GM21390 (cell line): ENCODE measurements at regions not wholly inside any gene's neighbourhood (a gene's known extent, or its start where the extent isn't known, plus 50 kb on each side); places are given as distances from the start of the nearest gene placed in this dataset.

Experiments used
- ATAC-seq: cut with Tn5 transposase; IDR thresholded peaks from one replicate; pipeline ENCODE4 v1.9.1; 2021; ENCODE audit not compliant: unreplicated experiment

DNA sequence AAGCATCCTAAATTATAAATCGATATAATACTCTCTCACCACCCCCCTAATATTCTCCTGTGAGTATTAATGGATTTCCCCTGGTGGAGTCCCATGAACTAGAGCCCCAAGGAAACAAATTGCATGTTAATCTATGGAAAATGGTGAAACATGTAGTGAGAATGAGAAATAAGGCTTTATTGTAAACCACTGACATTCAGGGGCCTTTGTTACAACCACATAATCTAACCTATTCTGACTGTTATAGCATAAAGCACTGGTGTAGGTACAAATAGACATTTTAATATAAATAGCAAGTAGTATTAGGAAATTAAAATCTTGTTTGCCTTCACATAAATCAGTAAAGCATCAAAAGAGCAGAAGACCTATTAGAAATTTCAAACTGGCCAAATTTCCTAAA, 65.3 kb upstream of the TLK1 start:
- no peak for ATAC-seq

DNA sequence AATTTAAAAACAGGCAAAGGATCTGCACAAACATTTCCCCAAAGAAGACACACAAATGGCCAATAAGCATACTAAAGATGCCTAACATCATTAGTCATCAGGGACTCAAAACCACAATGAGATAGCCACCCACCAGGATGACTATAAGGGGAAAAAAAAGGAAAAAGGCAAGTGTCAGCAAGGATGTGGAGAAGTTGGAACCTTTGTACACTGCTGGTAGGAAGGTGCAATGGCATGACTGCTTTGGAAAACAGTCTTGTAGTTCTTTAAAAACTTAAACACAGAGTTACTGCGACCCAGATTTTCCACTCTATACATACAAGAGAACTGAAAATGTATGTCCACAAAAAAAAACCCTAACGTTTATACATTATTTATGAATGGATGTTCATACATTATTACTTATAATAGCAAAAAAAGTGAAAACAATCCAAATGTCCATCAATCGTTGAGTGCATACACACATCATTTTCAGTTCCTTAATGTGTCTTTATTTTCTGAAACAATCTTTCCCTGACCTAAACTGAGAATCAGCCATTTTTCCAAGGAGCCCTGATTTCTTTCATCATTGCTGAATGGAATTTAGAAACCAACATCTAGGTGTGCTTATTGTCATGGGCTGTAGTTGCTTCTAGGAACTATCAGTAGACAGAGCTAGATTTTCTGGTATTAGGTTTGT, 64.7 kb upstream of the TLK1 start:
- no peak for ATAC-seq

DNA sequence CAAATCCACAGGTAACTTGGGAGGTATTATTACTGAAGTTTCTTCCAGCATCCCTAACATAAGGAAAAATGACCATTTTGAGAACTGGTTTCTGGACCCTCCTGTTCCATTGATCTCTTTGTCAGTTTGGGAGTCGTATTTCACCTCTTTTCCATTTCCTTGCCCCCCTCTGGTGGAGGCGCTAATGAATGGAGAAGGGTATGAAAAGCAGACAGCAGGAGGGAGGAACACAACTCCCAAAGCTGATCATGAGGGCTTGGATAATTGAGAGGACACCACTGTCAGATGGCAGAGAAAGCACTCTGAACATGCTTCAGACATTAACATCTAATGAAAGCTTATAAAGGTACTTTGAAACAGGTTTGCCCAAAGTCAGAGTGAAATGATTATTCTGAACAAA, 56.6 kb upstream of the TLK1 start:
- no peak for ATAC-seq

DNA sequence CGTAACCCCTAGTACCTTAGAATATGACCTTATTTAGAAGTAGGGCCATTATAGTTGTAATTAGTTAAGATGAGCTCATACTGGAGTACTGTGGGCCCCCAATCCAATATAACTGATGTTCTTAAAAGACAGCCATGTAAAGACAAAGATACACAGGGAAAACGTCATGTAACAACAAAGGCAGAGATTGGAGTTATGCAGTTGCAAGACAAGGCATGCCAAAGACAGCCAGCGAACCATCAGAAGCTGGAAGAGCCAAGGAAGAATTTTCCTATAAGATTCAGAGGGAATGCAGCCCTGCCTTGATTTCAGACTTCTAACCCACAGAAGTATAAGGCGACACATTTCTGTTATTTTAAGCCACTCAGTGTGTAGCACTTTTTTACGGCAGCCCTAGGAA, 55.9 kb upstream of the TLK1 start:
- ATAC-seq, result no peak

DNA sequence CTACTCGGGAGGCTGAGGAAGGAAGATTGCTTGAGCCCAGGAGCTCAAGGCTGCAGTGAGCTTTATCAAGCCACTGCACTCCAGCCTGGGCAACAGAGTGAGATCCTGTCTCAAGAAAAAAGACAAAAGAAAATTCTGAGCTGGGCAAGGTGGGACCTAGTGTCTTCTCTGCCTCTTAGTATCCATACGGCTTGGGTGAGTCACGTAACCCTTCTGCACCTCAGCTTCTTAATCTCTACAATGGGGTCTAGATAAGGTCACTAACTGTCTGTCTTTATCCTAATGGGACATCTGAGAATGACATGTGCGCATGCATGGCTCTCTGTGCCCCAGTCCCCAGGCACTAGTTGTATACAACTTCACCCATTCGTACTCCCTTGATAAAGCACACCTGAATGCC, 53.4 kb upstream of the TLK1 start:
- ATAC-seq, result no peak

DNA sequence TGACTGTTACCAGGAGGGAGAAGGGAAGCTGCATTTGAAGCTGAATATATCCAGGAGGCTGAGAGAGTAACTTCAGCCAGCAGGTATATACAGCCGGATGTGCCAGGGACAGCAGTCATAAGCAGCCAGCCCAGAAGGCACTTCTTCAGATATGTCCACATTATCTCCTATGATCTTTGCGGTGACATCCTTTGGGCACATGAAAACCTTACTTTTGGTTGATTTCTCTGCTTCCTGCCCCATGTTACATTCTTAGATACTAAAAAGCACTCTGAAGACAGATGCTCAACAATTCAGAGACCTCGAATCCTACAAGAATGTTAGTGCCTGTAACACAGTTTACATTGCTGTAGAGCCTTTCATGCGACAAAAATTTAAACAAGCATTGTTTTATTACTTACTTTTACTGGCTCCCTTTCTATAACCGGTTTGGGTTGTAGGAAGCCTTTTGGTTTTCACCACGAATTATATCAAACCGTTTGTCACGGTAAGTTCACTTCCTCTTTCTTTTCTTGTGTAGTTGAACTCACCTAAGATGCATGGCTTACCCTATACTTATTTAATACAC, 50.3 kb upstream of the TLK1 start:
- ATAC-seq, result peak; percentile 82
